Brain pericyte (primary cell): ENCODE measurements at regions not wholly inside any gene's neighbourhood (a gene's known extent, or its start where the extent isn't known, plus 50 kb on each side); places are given as distances from the start of the nearest gene placed in this dataset.

Source experiments
- DNase-seq: peaks from one replicate; pipeline ENCODE4 v3.0.0-alpha.2; 2012; ENCODE audit warnings: low read depth, low spot score

DNA sequence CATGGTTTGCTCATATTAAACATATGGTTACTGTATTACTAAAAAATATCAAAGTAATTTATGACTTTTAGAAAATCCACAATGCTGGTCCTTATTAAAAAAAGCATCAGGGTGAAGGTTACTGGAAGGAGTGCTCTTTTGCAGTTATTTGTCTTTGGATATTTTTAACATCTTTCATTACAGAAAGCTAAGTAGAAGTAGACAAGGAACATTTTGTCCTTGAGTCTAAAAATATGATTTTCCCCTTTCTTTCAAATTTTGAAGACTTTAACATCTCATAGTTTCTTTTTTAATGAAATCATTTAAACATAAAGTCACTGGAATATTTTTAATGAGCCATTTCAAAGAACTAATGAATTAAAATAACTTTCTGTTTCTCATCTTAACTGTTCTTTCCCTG lies 110.1 kb upstream of the TNS3 start:
- no peak for DNase-seq

DNA sequence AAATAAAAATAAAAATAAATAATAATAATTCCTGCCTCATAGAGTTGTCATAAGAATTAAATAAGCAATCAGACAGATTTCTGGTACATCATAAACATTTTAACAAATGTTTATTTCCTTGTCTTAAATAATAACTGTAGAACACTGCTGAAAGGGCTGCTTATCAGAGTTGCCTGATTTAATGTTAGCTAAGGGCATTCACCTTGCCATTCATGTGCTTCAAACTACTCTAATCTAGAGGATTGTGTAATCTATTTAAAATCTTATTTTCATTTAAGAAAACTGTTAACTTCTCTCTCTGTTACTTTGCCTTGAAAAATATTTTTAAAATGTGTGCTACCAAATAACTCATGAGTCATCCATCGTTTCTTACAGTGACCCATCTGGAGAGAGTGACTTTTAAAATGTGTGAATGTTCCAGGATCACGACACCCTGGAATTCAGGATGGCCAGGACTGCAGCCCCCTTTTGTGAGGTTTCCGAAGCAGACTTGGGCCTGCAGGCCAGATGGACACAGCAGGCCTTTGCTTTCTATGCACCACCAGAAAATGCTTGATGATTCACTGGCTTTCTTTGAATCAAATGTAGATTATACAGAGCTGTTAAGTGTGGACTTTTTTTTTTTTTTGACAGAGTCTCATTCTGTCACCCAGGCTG lies 109.1 kb upstream of the TNS3 start:
- DNase-seq, result peak; percentile 16

DNA sequence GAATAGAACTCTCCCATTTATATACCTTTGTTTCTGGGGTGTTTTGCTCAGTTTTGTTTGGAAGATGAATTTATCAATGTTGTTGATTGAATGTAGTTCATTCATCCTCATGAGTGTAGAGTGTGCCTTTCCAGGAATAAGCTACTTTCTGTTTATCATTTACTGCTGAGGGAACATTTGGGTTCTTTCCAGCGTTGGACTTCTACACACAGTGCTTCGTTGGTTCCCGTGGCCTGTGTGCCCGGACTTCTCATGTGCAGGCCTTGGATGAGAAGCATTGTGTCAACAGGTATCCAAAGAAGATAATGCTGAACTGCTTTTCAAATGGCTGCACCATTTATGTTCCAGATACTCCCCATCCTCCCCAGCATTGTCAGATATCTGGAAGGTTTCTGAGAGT lies 107.6 kb upstream of the TNS3 start:
- DNase-seq, result no peak

DNA sequence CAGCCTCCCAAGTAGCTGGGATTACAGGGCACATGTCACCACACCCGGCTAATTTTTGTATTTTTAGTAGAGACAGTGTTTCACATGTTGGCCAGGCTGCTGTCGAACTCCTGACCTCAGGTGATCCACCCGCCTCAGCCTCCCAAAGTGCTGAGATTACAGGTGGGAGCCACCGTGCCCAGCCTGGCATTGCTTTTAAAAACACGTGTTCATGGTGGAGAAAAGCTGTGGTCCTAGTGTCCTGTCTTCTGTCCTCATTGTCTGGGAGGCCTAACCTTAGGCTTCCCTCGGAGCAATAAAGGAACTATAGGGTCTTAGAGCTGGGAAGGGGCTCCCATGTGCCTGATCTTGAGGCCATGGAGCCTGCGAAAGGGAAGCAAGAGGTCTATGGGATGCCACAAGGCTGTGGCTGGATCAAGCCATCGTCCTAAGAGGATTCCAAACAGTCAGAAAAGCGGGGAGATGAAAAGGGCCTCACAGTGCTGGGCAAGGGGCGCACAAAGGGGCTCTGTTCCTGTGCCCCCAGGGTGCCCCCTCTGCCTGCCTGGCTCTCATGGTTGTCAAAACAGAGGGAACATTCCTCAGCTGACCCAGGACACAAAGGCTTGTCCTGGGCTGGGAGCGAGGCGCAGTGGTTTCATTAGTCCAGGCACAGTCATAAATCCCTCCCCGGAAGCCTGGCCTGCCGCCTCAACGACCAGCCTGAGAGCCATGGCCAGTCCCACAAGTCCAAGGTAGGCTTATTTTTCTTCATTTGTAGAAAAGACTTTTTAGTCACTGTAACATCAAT lies 106.6 kb upstream of the TNS3 start:
- no peak for DNase-seq

DNA sequence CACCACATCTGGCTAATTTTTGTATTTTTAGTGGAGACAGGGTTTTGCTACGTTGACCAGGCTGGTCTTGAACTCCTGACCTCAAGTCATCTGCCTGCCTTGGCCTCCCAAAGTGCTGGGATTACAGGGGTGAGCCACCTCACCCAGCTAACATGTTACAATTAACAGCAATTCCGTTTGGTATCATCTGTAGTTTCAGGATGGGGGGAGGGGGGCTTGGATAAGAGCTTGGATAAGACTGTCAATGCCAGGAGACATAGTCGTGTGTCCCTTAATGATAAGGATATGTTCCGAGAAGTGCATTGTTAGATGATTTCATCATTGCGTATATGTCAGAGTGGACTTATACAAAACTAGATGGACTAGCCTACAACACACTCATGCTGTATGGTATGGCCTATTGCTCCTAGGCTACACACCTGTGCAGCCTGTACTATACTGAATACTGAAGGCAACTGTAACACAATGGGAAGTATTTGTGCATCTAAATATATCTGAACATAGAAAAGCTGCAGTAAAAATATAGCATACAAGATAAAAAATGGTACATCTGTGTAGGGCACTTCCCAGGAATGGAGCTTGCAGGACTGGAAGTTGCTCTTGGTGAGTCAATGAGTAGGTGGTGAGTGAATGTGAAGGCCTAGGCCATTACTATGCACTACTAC lies 103.9 kb upstream of the TNS3 start:
- DNase-seq, result no peak

DNA sequence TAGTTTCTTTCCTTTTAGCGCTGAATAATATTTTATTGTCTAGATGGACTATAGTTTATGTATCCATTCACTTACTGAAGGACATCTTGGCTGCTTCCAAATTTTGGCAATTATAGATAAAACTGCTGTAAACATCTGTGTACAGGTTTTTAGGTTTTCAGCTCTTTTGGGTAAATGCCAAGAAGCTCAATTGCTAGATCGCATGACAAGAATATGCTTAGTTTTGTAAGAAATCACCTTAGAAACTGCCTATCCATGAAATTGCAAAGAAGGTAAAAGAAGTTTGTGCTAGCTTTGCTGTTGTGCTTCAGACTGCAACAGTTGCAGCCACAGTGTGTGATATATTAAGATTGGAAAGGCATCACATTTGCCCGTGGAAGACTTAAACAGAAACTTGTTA lies 103.2 kb upstream of the TNS3 start:
- no peak for DNase-seq

DNA sequence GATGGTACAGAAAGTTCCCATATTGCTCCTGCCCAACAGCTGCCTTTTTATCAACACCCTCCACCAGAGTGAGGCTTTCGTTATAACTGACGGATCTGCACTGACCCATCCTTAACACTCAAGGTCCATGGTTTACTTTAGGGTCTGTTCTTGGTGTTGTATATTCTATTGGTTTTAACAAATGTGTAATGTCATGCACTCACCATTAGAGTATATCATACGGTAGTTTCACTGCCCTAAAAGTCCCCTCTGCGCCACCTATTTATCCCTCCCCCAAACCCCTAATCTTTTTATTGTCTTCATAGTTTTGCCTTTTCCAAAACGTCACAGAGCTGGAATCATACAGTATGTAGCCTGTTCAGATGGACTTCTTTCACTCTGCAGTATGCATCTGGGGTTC lies 102.8 kb upstream of the TNS3 start:
- no peak for DNase-seq

DNA sequence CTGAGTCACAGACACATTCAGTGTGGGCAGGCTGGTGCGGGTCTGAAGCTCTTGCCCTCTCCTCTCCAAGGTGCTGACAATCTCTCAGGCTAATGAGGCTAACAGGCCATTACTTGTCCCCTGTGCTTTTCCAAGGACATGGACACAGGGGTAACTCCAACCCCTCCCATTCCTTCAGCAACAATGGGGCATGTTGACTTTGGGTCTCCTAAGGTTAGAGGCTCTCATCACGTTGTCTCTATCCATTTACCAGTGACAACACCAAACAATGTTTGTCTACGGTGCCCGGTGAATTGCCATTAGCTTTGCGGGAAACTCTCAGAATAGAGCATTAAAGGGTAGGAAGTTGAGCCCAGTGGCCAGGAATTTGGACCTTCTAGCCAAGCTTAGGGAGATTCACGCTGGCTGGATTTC lies 101.6 kb upstream of the TNS3 start:
- DNase-seq, result no peak

DNA sequence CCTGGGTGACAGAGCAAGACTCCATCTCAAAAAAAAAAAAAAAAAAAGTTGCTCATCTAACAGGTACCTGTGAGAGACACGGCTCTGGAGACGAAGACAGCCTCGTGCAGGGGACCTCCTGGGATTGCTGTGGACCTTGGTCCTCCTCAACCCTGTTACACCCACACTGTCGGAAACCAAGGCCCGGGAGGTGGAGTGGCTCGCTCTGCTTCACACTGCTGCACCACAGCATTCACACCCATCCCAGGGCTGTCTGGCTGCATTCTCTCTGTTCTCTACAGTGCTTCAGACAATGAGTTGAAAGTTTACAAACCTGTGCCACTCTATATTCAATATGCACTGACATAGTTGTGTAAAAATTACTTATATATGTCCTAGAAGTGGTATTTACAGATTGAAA lies 101.0 kb upstream of the TNS3 start:
- DNase-seq, result no peak

DNA sequence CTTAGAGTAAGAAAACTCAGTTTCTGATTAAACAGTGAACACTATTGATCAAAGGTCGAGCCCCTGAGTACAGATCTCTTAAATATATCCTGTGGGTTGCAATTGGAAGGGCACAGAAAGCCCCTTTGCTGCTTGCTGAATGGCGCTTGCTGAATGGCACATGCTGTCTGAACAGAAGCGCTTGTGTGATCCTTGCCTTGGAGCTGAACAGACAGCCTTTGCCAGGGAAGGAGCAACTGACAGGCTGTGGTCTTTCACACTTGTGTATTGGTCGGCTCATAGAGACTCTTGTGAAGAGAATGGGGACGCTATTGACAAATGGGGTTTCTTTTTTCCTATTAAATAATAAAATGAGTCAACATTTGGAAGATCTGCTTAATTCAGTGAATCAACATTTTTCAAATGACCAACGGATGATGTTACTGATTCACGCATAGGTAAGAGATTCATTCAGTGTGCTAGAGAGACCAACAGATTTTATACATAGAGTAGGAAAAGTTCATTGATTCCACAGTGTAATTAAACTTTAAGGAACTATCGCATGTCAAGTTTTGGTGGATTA lies 99.4 kb upstream of the TNS3 start:
- DNase-seq, result no peak

DNA sequence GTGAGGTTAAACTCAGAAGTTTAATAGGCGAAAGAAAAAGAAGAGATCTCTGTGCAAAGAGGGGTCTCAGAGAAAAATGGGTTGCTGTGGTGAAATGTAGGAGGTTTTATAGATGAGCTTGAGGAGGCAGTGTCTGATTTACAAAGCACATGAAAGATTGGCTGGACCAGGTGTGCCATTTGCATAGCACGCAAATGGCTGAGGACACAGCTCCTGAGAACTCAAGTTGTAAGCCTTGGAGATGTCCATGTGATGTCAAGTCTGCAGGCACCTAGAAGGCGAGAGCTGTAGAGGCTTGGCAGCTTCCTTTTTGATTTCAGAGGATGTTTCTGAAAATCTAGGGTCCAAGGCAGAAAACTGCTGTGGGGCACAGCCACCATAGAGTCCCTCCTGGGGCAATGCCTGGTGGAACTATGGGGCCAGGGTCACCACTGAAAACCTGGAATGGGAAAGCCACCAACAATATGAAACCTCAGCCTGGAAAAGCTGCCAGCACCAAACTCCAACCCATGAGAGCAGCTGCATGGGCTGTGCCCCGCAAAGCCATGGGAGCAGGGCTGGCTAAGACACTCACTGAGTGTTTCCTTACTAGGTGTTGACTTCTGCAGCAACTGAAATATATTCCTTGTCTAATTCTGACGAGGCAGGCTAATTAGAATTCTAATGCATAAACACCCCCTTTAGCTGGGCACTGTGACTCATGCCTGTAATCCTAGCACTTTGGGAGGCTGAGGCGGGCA lies 96.9 kb upstream of the TNS3 start:
- DNase-seq, result no peak

DNA sequence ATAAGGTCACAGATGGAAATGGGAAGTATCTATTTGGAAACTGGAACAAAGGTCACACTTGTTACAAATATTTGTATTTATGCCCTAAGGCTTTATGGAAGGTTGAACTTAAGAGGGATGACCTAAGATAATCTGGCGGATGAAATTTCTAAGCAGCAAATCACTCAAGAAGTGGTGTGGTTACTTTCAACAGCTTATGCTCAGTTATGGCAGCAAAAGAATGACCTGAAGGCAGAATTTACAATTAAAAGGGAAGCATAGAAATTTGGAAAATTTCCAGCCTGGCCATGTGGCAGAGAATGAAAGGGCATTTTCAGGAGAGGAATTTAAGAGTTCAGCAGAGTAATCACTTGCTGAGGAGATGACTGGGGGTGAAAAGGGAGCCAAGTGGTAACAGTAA lies 95.8 kb upstream of the TNS3 start:
- no peak for DNase-seq

DNA sequence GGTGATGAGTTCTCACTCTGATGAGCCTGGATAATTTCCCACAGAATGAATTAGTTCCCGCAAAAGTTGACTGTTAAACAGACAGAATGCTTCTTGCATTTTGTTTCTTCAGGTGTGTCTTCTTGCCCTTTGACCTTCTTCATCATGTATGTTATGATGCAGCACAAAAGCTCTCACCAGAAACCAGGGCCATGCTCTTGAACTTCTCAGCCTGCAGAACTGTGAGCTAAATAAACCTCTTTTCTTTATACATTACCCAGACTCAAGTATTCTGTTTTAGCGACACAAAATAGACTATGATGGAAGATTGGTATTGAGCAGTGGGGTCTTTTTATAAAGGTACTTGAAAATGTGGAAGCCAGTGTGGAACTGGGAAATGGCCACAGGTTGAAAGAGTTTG lies 95.2 kb upstream of the TNS3 start:
- DNase-seq, result no peak

DNA sequence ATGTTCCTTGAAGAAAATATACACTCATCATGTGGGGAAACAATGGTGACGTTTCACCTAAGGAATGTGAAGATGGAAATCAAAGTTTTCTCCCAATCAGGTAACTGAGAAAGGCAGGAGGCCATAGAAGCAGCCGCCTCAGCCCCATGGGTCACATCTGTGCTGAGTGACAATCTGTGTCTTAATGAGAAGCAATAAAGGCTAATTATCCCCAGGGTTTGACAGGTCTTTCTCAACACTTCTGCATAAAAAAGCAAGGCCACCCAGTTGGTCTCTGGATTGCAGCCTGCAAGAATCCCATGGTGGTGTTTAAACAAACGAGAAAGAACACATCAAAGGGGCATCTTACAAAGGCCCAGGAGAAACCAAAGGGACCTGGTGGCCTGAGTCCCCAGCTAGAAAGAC lies 91.1 kb upstream of the TNS3 start:
- no peak for DNase-seq

DNA sequence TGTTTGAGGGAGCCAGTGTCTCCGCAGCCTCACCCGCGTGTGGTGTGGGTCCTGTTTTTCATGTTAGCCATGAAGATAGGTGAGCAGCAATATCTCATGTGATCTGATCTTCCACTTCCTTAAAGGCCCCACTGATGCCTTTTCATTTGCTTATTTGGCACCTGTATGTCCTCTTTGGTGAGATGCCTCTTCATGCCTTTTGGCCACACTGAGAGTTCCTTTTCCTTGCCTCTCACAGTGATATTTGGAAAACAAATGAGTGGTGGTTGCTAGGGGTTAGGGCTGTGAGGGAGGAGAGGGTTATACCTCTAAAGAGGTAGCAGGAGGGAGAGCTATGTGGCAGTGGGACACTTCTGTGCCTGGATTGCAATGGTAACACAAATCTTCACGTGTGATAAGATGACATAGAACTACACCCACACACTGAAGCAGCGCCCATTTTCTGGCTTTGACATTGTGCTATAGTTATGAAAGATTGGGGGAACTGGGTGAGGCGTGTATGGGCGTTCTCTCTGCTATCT lies 90.4 kb upstream of the TNS3 start:
- DNase-seq, result no peak

DNA sequence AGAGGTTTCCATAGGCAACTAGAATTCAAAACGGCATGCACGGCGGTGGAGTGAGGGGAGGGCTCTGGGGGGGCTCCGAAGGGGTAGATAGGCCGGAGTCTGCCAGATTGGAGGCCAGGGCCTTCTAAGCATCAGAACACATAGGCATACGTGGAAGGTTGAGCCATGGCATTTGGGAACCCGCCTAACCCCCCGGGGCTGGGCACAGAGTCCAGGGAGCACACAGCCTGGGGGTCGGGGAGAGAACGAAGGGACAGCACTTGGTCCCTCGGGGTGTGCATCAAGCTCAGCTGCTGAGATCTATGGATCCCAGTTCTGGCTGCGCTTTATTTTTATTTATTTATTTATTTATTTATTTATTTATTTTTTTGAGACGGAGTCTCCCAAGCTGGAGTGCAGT lies 89.4 kb upstream of the TNS3 start:
- DNase-seq, result no peak

DNA sequence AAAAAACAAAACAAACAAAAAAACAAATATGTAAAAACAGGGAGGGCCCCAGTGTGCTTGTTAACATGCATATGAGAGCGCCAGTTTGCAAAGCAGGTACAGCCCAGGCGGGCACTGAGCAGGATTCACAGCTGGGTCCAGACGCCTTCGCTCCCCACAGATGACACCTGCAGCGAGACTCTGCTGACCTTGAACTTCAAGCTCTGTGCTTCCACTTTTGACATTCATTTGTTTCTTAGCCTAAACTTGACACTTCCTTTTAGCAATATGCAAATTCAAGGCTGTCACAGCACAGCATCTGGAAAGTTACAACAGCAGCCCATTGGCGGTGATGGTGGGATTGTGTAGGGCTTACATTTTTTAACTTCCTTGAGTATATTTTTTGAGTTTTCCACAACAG lies 88.8 kb upstream of the TNS3 start:
- DNase-seq, result no peak

DNA sequence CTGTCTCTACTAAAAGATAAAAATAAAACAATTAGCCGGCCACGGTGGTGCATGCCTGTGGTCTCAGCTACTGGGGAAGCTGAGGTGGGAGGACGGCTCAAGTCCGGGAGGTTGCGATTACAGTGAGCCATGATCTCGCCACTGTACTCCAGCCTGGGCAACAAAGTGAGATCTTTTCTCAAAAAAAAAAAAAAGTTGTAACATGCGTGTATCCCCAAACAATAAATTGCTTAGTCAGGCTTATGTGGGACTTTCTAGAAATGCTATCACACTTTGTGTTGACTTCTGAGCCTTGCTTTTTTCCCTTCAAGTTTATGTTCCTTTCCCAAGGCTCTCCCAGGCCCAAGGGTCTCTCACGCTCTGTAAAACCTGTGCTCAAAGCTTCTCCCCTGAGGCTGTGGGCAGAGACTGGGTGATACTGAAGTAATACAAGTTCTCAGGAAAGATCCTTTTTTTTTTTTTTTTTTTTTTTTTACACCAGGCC lies 88.0 kb upstream of the TNS3 start:
- DNase-seq, result no peak

DNA sequence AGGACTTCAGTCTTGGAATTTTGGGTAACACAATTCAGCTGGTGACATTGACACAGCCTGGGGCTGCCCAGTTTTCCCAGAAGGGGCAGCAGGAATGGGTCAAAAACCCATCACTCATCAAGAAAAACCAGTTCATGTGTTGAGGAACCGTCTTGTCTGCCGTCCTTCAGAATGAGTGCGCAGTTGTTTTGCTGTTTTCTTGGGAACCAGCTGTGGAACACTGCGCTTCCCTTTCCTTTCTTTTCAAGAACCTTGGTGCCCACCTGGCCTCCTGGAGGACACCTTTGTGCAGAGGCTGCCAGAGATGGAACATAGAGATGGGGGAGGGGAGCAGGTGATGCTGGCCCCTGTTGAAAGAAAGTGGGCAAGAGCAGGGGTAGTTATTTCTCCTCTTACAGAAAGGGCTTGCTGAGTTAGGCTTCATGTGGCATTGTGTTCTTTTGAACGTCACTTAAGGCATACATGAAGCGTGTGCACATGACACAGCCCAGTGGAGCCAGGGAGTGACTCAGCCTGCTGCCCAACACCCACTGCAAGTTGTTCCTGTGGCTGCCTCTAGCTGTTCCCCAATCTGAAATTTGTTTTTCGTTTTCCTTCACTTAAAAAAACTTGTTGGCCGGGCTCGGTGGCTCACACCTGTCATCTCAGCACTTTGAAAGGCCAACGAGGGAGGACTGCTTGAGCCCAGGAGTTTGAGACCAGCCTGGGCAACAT lies 87.4 kb upstream of the TNS3 start:
- DNase-seq, result peak; percentile 63

DNA sequence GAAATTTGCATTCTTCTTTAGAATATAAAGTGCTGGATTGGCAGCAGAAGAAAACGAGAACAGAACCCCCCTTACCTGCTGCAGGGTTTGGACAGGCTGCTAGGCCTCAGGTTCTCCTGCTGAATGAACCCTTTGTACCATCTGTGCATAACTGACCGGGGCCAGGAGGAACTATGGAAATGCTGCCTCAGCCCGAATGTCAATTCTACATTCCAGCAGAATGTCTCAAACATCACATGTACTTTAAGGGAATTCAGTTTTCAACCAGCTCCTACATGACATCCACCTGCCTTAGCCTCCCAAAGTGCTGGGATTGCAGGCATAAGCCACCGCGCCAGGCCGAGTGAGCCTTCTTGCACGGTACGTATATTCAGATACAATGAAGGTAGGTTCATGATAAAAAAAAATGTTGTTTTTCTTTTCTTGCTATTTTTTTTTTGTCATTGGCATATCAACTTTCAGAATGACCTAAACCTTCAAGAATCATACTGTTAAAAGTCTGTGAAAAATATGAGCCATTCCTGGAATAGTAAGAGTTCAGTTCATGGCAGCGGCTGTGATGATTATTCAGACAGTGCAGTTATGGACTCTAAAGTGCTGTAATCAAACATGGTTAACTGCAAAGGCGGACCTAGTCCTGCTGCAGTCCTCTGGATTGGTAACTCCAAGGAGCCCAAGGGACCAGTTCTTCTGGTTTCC lies 84.4 kb upstream of the TNS3 start:
- DNase-seq, result no peak
